ENCODE measurements at regions not wholly inside any gene's neighbourhood (a gene's known extent, or its start where the extent isn't known, plus 50 kb on each side); places are given as distances from the start of the nearest gene placed in this dataset.

DNA sequence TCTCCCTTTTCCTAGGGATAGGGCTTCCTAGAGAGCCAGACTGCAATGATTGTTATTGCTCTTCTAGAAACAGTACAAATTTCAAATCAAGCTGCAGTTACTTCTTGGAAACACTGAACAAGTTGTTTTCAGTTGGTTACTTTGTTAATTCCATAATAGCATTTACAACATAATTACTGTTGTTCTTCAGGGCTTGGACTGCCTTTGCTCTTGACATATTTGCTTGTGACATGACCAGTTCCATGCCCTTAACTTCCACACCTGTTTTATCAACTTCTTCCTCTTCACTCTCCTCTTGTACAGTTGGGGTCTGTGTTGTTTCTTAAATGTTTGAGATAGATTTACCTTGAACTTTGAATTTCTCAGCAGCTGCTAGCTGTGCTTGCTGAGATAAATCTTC lies 104.4 kb downstream of the SEC23IP start:
- TF ChIP-seq, protein P1, sequence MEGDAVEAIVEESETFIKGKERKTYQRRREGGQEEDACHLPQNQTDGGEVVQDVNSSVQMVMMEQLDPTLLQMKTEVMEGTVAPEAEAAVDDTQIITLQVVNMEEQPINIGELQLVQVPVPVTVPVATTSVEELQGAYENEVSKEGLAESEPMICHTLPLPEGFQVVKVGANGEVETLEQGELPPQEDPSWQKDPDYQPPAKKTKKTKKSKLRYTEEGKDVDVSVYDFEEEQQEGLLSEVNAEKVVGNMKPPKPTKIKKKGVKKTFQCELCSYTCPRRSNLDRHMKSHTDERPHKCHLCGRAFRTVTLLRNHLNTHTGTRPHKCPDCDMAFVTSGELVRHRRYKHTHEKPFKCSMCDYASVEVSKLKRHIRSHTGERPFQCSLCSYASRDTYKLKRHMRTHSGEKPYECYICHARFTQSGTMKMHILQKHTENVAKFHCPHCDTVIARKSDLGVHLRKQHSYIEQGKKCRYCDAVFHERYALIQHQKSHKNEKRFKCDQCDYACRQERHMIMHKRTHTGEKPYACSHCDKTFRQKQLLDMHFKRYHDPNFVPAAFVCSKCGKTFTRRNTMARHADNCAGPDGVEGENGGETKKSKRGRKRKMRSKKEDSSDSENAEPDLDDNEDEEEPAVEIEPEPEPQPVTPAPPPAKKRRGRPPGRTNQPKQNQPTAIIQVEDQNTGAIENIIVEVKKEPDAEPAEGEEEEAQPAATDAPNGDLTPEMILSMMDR (IDR thresholded peaks at IDR 0.05; ENCODE audit: control insufficient read depth, extremely low read depth, insufficient read depth) = no peak
- no peak overlapping the region for H3K4me3 ChIP-seq (ENCODE audit: low read depth, low read length)

DNA sequence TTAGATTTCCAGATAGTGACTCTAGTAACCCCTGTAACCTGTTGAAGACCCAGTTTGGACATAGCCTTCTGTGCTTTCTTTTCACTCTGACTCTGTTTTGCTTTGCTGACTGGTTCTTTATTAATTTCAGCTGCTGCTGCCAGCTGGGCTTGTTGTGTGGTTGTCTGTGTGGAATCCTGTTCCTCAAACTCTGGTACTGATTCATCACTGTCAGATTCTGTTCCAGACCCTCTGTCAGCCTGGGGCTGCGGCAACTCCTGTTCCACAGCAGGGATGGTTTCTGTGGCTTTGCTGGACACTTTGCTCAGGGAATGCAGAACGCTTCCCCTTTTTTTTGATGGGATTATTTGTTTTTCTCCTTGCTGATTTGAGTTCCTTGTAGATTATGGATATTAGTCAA lies 104.9 kb downstream of the SEC23IP start:
- TF ChIP-seq, protein P1 (IDR thresholded peaks at IDR 0.05; ENCODE audit: control insufficient read depth, extremely low read depth, insufficient read depth) = no peak
- no peak overlapping the region for H3K4me3 ChIP-seq (ENCODE audit: low read depth, low read length)
- DNase-seq (ENCODE audit: low read depth) = no peak

More for the DNA sequence above, 104.4 kb downstream of the SEC23IP start:
- no peak for DNase-seq (ENCODE audit: low read depth)

DNA sequence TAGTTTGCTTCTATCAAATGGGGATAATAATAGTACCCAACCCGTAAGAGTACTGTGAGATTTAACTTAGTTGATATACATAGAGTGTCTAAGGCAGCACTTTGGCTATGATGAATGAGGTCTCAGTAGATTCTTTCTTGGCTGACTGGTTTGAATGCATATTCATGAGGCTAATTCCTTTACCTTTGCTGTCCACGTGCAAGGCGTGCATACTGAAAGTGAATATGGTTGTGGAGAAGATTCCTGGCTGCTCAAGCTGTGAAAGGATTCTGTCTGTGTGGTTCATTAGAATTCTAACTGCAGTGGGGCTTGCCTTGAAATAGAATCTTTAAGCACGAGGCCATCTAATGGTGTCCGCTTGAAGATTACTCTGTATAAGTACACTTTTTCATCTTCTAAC lies 110.3 kb downstream of the SEC23IP start:
- no peak overlapping the region for H3K4me3 ChIP-seq (ENCODE audit: low read depth, low read length)
- TF ChIP-seq, protein P1 (IDR thresholded peaks at IDR 0.05; ENCODE audit: control insufficient read depth, extremely low read depth, insufficient read depth) = no peak
- DNase-seq (ENCODE audit: low read depth) = no peak

DNA sequence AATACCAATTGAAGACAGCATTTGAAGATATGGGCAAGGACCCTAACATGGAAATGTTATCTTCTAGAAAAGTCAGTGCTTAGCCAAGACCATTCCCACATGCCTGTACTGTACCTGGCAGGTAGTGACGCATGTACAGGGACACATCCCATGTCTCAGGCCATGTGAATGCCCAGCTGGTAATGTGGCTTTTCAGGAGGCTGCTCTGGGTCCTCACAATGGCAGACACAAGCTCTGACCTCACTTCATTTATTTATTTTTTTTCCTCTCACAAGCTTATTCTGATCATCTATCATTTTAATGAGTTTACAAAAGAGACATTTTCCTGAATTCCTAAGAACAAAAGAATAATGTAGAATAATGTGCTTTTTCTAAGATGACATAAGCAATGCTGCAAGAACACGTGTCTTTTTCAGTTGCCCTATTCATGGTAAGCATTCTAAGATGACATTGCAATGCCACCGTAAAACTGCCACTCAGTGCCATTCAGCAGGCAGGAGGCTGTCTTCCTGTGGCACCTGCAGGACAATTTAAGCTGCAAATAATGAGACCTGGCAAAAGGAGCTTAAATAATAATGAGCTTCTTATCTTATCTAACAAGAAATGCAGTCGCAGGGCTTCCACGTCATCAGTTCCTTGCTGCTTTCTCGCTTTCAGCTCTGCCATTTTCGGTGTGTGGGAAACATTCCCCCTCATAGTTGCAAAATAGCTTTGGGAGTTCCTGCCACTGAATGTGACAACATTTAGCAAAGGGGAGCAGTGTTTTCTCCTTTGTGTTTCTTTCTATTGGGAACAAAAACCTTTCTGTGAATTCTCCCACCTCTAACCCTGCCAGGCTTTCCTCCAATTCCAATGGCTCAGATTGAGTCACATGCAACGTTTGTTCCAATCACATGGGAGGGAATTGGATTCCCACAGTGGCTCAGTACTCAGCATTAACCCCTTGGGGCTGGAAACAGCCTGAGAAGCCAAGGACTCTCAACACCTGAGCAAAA lies 113.0 kb downstream of the SEC23IP start:
- DNase-seq (ENCODE audit: low read depth) = no peak
- no peak overlapping the region for H3K4me3 ChIP-seq (ENCODE audit: low read depth, low read length)
- TF ChIP-seq, protein P1 (IDR thresholded peaks at IDR 0.05; ENCODE audit: control insufficient read depth, extremely low read depth, insufficient read depth) = no peak

DNA sequence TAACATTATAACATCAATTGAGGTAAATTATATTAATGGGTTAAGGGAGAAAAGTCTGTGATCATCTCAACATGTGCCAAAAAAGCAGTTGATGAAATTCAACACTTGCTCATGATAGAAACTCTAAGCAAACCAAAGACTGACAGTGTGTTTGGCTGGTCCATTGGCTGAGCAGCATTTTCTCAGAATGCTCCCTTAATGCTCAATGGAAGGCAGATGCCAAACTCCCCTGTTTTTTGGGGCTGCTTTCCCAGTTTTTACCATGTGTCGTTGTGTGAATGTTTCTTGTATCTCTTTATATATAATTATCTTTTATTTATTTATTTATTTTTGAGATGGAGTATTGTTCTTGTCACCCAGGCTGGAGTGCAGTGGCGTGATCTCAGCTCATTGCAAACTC lies 114.7 kb downstream of the SEC23IP start:
- H3K4me3 ChIP-seq (ENCODE audit: low read depth, low read length) = no peak overlapping the region
- DNase-seq (ENCODE audit: low read depth) = no peak
- TF ChIP-seq, protein P1 (IDR thresholded peaks at IDR 0.05; ENCODE audit: control insufficient read depth, extremely low read depth, insufficient read depth) = no peak

DNA sequence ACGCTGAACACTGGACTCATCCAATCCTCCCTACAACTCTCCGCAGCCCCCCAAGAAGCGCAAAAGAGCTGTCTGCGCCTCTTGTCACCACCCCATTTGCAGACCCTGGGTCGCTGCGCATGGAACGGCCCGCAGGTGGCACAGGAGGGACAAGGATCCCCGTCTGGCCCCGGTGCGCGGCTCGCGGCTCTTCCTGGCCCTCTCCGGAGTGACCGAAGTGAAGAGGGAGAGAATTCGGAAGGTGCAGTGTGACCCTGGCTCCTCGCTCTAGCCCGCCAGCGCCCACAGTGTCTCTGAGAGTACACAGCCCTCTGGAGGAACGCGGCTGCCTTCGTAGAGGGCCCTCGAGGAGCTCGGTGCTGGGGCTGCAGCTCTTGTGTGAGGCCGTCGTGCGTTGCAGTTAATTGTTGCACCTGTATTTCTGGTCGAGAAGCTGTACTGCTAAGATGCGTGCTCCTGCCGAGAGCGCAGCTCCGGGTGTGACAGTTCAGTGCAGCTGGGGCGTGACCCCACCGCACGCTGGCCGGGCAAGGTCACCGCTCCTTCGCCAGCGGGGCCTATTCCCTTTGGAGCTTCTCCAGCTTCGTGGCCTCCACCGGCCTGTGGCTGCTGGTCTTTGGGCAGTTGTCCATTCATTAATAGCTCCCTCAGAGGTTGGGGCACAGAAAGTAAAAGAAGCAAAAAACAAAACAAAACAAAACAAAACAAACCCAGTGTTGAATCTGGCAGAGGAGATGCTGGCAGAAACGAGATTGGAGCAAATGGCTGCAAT lies 119.0 kb downstream of the SEC23IP start:
- no peak for DNase-seq (ENCODE audit: low read depth)
- H3K4me3 ChIP-seq (ENCODE audit: low read depth, low read length) = no peak overlapping the region
- TF ChIP-seq, protein P1 (IDR thresholded peaks at IDR 0.05; ENCODE audit: control insufficient read depth, extremely low read depth, insufficient read depth) = no peak
